HT-29 (cell line): ENCODE measurements at regions not wholly inside any gene's neighbourhood (a gene's known extent, or its start where the extent isn't known, plus 50 kb on each side); places are given as distances from the start of the nearest gene placed in this dataset.
"Not testable (repeated sequence)": the region's sequence is repeated elsewhere in the genome, so short reads cannot be mapped to it uniquely, and the experiment has no call there.

Experiments used
- DNase-seq: peaks from one replicate; pipeline ENCODE4 v3.0.0-alpha.2; 2015; ENCODE audit warnings: low spot score

GRCh38 chr6:131336596-131336995 is 201.3 kb downstream of the AKAP7 start:
- no peak for DNase-seq

GRCh38 chr6:131346896-131347295 is 211.6 kb downstream of the AKAP7 start:
- not testable (repeated sequence) for DNase-seq

GRCh38 chr6:131348572-131348971 is 213.3 kb downstream of the AKAP7 start:
- no peak for DNase-seq

- DNase-seq = no peak
Observed at GRCh38 chr6:131349199-131349598, 213.9 kb downstream of the AKAP7 start.

- DNase-seq = no peak
Observed at GRCh38 chr6:131353106-131353505, 217.8 kb downstream of the AKAP7 start.

- no peak for DNase-seq
Observed at GRCh38 chr6:131353876-131354275, 218.6 kb downstream of the AKAP7 start.

GRCh38 chr6:131354356-131354755 is 218.7 kb upstream of the ARG1 start:
- DNase-seq = no peak

GRCh38 chr6:131356161-131356560 is 216.9 kb upstream of the ARG1 start:
- DNase-seq = no peak

GRCh38 chr6:131357501-131357900 is 215.5 kb upstream of the ARG1 start:
- no peak for DNase-seq

- no peak for DNase-seq
Observed at GRCh38 chr6:131362070-131362469, 211.0 kb upstream of the ARG1 start.

GRCh38 chr6:131362696-131363095 is 210.3 kb upstream of the ARG1 start:
- DNase-seq = no peak

- DNase-seq = no peak
Observed at GRCh38 chr6:131363947-131364834, 208.8 kb upstream of the ARG1 start.

- no peak for DNase-seq
Observed at GRCh38 chr6:131366223-131366622, 206.8 kb upstream of the ARG1 start.

- DNase-seq = no peak
Observed at GRCh38 chr6:131367206-131367873, 205.7 kb upstream of the ARG1 start.

- peak; percentile 27 for DNase-seq
Observed at GRCh38 chr6:131368198-131368911, 204.7 kb upstream of the ARG1 start.

- no peak for DNase-seq
Observed at GRCh38 chr6:131372535-131372934, 200.5 kb upstream of the ARG1 start.

GRCh38 chr6:131377112-131377705 is 195.8 kb upstream of the ARG1 start:
- DNase-seq = no peak

- no peak for DNase-seq
Observed at GRCh38 chr6:131378874-131379273, 194.2 kb upstream of the ARG1 start.

- DNase-seq = no peak
Observed at GRCh38 chr6:131379948-131380347, 193.1 kb upstream of the ARG1 start.

- no peak for DNase-seq
Observed at GRCh38 chr6:131381052-131381708, 191.8 kb upstream of the ARG1 start.

GRCh38 chr6:131381709-131382093 is 191.3 kb upstream of the ARG1 start:
- DNase-seq = no peak
